ENCODE measurements at regions not wholly inside any gene's neighbourhood (a gene's known extent, or its start where the extent isn't known, plus 50 kb on each side); places are given as distances from the start of the nearest gene placed in this dataset. TPM values are rescaled to one million over a fixed set of nuclear protein-coding genes. Genes with fewer than 3 reads are reported as not detected.

DNA sequence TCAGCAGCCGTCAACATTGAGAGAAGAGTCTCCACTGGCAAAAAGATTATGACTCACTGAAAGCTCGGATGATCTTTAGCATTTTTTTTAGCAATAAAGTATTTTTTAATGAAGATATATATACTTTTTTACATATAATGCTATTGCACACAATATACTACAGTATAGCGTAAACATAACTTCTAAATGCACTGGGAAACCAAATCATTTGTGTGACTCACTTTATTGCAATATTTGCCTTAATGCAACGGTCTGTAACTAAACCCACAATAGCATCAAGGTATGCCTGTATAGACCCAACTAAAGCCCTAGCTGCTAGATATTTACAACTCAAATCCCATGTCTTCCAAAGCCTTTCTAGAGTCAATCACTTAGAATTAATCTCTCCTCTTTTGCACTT is 52.3 kb upstream of the EDNRA start:
- Mint-ChIP-seq H3K4me1 (ENCODE audit: low read depth) (no peaks in the 10 kb centered on the region), H3K4me3 (no peak overlapping the region), H3K36me3 (ENCODE audit: low read depth) (no peaks in the 10 kb centered on the region), H3K27me3 (no peaks in the 10 kb centered on the region), H3K9me3 (peaks cover 5% of the 10 kb centered on the region), H3K27ac (no peak overlapping the region)
- intact Hi-C loops (cut with DNase I, micrococcal nuclease), result no loop called here
- ATAC-seq (ENCODE audit: poor library complexity) (no peak), DNase-seq (no peak)
- no peak overlapping the region for H3K27ac ChIP-seq (ENCODE audit: low read depth in 1 of 2, low read length in 2 of 2)
- no peak overlapping the region for H3K4me3 ChIP-seq (ENCODE audit: low read length)
- no peaks in the 10 kb centered on the region for H3K9me3 ChIP-seq (ENCODE audit: control insufficient read depth in 1 of 2, insufficient read depth in 1 of 2, low read length in 2 of 2)
- no peaks in the 10 kb centered on the region for H3K27me3 ChIP-seq (ENCODE audit: control insufficient read depth in 1 of 2, insufficient read depth in 2 of 2, low read length in 2 of 2)
- H3K4me1 ChIP-seq (ENCODE audit: insufficient read depth, low read length), result no peaks in the 10 kb centered on the region
- CTCF ChIA-PET, result no interaction called here
- TF ChIP-seq, protein P1, sequence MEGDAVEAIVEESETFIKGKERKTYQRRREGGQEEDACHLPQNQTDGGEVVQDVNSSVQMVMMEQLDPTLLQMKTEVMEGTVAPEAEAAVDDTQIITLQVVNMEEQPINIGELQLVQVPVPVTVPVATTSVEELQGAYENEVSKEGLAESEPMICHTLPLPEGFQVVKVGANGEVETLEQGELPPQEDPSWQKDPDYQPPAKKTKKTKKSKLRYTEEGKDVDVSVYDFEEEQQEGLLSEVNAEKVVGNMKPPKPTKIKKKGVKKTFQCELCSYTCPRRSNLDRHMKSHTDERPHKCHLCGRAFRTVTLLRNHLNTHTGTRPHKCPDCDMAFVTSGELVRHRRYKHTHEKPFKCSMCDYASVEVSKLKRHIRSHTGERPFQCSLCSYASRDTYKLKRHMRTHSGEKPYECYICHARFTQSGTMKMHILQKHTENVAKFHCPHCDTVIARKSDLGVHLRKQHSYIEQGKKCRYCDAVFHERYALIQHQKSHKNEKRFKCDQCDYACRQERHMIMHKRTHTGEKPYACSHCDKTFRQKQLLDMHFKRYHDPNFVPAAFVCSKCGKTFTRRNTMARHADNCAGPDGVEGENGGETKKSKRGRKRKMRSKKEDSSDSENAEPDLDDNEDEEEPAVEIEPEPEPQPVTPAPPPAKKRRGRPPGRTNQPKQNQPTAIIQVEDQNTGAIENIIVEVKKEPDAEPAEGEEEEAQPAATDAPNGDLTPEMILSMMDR (IDR thresholded peaks at IDR 0.05), result no peak
- H3K36me3 ChIP-seq (ENCODE audit: insufficient read depth, low read length), result no peaks in the 10 kb centered on the region
- POLR2A ChIA-PET, result no interaction called here

DNA sequence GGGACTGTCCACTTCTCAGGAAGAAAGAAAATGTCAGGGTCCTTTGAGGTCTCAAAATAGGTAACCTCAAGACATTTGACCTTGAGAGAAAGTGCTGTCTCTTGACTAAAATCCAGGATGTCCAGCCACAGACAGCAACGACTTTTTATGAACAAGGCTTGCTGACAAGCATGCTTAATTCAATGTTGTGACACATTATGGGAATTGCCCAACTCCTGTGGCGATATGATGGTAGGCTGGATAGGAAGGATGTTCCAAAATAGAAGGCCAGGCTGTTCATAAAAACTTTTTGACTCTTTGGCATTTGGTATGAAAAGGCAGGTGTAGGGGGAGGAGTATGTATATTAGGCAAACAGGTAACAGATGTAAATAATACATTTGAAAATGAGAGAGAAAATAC is 50.8 kb upstream of the EDNRA start:
- Mint-ChIP-seq H3K9me3 (peaks cover 3% of the 10 kb centered on the region), H3K36me3 (ENCODE audit: low read depth) (no peaks in the 10 kb centered on the region), H3K4me3 (no peak overlapping the region), H3K27me3 (no peaks in the 10 kb centered on the region), H3K4me1 (ENCODE audit: low read depth) (no peaks in the 10 kb centered on the region), H3K27ac (no peak overlapping the region)
- TF ChIP-seq, protein P1 (IDR thresholded peaks at IDR 0.05), result no peak
- intact Hi-C loops (cut with DNase I, micrococcal nuclease), result no loop called here
- POLR2A ChIA-PET, result no interaction called here
- H3K36me3 ChIP-seq (ENCODE audit: insufficient read depth, low read length), result no peaks in the 10 kb centered on the region
- CTCF ChIA-PET, result no interaction called here
- H3K9me3 ChIP-seq (ENCODE audit: control insufficient read depth in 1 of 2, insufficient read depth in 1 of 2, low read length in 2 of 2), result no peaks in the 10 kb centered on the region
- H3K4me3 ChIP-seq (ENCODE audit: low read length), result no peak overlapping the region
- no peaks in the 10 kb centered on the region for H3K27me3 ChIP-seq (ENCODE audit: control insufficient read depth in 1 of 2, insufficient read depth in 2 of 2, low read length in 2 of 2)
- no peaks in the 10 kb centered on the region for H3K4me1 ChIP-seq (ENCODE audit: insufficient read depth, low read length)
- H3K27ac ChIP-seq (ENCODE audit: low read depth in 1 of 2, low read length in 2 of 2), result no peak overlapping the region
- DNase-seq, result no peak
- no peak for ATAC-seq (ENCODE audit: poor library complexity)

Small RNA genes lying in the stretch of these regions (microRNA-seq; reads per million reads assigned to microRNA genes)
- not detected for gene MIR548G (ENCODE audit: borderline microRNAs expressed, borderline replicate concordance)
